Activated T-cell treated with anti-CD3 and anti-CD28 coated beads, Interleukin-2, amount 50 U/mL, for 72 hours (primary cell): ENCODE measurements at regions not wholly inside any gene's neighbourhood (a gene's known extent, or its start where the extent isn't known, plus 50 kb on each side); places are given as distances from the start of the nearest gene placed in this dataset.
"Not testable (repeated sequence)": the region's sequence is repeated elsewhere in the genome, so short reads cannot be mapped to it uniquely, and the experiment has no call there.

Source experiments
- ATAC-seq, 2 donors: fragments of 150-1000 bp; cut with Tn5 transposase; replicated peaks in 1 of 2; 2 replicates each; pipeline ENCODE4 v1.10.0; 2021; ENCODE audit warnings: moderate library complexity in 2 of 2, mild to moderate bottlenecking in 1 of 2
- DNase-seq, 2 donors: peaks; one replicate each; pipeline ENCODE4 v3.0.0; 2021 to 2022; ENCODE audit warnings: mixed read lengths in 1 of 2
- H3K27ac Mint-ChIP-seq: one replicate; pipeline ENCODE4 v1.8.0; 2022; ENCODE audit warnings: mild to moderate bottlenecking, moderate library complexity, mixed read lengths
- H3K27me3 Mint-ChIP-seq: one replicate; pipeline ENCODE4 v1.8.0; 2022; ENCODE audit warnings: low read depth, mixed read lengths
- H3K36me3 Mint-ChIP-seq, 2 donors: one replicate each; pipeline ENCODE4 v1.8.0; 2022; ENCODE audit warnings: mixed read lengths in 2 of 2, mild to moderate bottlenecking in 1 of 2; ENCODE audit not compliant: insufficient read depth in 2 of 2
- H3K4me1 Mint-ChIP-seq: one replicate; pipeline ENCODE4 v1.8.0; 2022; ENCODE audit warnings: low read depth, mixed read lengths
- H3K4me3 Mint-ChIP-seq, 2 donors: one replicate each; pipeline ENCODE4 v1.8.0; 2022; ENCODE audit warnings: mild to moderate bottlenecking in 2 of 2, mixed read lengths in 2 of 2, moderate library complexity in 2 of 2
- H3K9me3 Mint-ChIP-seq, 2 donors: one replicate each; pipeline ENCODE4 v1.8.0; 2022; ENCODE audit warnings: mixed read lengths in 2 of 2

DNA sequence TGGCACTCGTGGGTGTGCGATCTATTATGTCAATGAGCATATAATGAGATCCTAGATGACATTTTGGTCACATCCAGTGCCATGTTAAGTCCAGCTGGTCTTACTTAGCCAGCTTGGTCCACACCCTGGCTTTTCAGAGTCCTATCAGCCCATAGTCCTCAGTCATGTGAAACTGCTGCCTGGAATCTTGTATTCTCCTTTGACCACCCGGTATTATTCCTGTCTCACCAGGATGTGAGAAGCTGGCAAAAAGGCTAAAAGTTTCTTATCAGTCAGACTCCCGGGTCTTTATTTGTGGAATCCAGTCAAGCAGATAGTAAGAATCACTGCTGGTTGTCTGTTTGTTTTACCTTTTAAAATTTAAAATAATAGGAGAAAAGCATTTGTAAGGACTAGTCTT lies 705.6 kb upstream of the GHITM start:
- H3K36me3 Mint-ChIP-seq: no peaks in the 10 kb centered on the region
- no peak overlapping the region for H3K4me3 Mint-ChIP-seq
- no peaks in the 10 kb centered on the region for H3K4me1 Mint-ChIP-seq
- ATAC-seq (no peak), DNase-seq (no peak)
- H3K27ac Mint-ChIP-seq: no peak overlapping the region
- peaks cover 0 to 6% of the 10 kb centered on the region in 2 donors for H3K9me3 Mint-ChIP-seq
- no peaks in the 10 kb centered on the region for H3K27me3 Mint-ChIP-seq

GRCh38 chr10:83448013-83448412 lies 691.3 kb upstream of the GHITM start:
- no peak for ATAC-seq

DNA sequence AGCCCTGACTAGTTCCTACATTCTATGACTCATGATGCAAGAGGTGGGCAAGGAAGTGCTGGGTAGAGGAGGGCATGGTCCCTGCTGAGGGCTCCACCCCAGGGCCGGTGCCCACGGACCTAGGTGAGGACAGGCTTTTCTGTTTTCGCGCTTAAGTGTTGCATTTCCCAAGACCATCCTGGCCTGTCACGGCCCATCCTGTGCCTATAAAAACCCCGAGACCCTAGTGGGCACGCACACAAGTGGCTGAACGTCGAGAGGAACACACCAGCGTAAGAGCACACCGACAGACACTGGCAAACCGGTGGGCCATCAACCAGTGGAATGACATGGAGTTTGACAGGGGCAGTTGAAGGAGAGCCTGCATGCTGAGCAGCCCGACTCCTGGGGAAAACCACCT lies 680.7 kb upstream of the GHITM start:
- Mint-ChIP-seq H3K27me3 (no peaks in the 10 kb centered on the region), H3K4me3 (no peak overlapping the region), H3K27ac (no peak overlapping the region), H3K9me3 (peaks cover 2 to 3% of the 10 kb centered on the region in 2 donors), H3K4me1 (no peaks in the 10 kb centered on the region), H3K36me3 (peaks cover 0 to under 1% of the 10 kb centered on the region in 2 donors)
- no peak for ATAC-seq
- DNase-seq: no peak

More at GRCh38 chr10:83448013-83448412, 691.3 kb upstream of the GHITM start:
- H3K27me3 Mint-ChIP-seq: no peaks in the 10 kb centered on the region
- H3K4me3 Mint-ChIP-seq: no peak overlapping the region
- peaks cover 0 to 2% of the 10 kb centered on the region in 2 donors for H3K36me3 Mint-ChIP-seq
- DNase-seq: no peak
- H3K4me1 Mint-ChIP-seq: no peaks in the 10 kb centered on the region
- no peak overlapping the region for H3K27ac Mint-ChIP-seq
- H3K9me3 Mint-ChIP-seq: peaks cover 3 to 5% of the 10 kb centered on the region in 2 donors

DNA sequence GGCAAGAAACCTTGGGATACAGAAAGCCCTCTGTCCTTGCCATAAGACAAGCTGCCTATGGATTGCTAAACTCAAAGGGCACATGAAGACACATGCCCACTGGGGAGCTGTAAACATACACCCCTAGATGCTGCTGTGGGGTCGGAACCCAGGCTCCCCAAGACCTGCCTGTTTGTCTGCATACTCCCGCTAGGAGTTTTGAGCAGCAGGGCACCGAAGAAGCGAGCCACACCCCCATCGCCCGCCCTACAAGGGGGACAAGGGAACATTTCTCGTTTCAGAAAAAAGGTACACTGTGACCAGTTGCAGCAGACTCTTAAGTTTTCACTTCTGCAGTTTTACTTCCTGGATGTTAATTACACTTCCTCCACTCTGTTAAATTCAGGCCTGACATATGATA lies 680.2 kb upstream of the GHITM start:
- Mint-ChIP-seq H3K9me3 (peaks cover 3 to 4% of the 10 kb centered on the region in 2 donors), H3K36me3 (peaks cover 0 to 2% of the 10 kb centered on the region in 2 donors), H3K4me3 (no peak overlapping the region), H3K27me3 (no peaks in the 10 kb centered on the region), H3K27ac (no peak overlapping the region), H3K4me1 (no peaks in the 10 kb centered on the region)
- DNase-seq (no peak), ATAC-seq (no peak)

DNA sequence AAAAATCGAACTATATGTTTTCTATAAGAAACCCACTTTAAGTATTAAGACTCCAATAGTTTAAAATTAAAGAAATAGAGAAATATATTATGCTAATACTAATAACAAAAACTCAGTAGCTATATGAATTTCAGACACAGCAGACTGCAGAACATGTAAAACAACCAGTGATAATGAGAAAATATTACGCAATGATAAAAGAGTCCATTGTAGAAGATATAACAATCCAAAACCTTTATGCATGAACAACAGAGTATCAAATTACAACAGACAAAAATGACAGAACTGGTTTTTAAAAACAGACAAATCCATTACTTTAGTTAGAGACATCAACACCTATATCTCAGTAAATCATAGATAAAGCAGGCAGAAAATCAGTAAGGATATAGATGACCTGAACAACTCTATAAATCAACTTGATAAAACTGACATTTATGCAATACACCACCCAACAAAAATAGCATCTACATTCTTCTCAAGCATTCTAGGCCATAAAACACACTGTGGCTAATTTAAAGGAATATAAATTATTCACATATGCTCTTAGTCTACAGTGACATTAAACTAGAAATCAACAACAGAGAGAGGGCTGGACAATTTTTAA lies 669.5 kb upstream of the GHITM start:
- Mint-ChIP-seq H3K27ac (no peak overlapping the region), H3K4me1 (no peaks in the 10 kb centered on the region), H3K27me3 (no peaks in the 10 kb centered on the region), H3K36me3 (no peaks in the 10 kb centered on the region), H3K9me3 (peaks cover 4 to 9% of the 10 kb centered on the region in 2 donors), H3K4me3 (no peak overlapping the region)
- no peak for ATAC-seq
- DNase-seq: no peak

DNA sequence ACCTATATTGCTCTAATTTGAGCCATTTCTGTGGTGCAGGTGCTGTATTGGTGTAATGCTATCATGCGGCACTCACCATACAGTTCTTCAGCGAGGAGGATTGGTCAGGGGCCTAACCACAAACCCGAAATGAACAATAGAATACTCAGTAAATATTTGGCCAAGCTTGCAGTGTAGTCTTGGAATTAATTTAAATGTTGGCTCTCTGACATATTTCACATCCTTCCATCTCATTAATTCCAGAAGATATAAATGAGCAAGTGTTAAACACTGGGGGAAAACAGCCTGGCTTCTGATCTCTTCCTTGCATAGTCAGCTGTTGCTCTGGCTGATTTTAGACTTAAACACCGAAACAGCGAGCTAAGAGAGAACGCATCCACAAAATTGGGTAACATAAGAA lies 663.1 kb upstream of the GHITM start:
- H3K4me3 Mint-ChIP-seq: no peak overlapping the region
- no peaks in the 10 kb centered on the region for H3K36me3 Mint-ChIP-seq
- H3K27me3 Mint-ChIP-seq: no peaks in the 10 kb centered on the region
- DNase-seq (no peak), ATAC-seq (no peak)
- H3K4me1 Mint-ChIP-seq: no peaks in the 10 kb centered on the region
- no peak overlapping the region for H3K27ac Mint-ChIP-seq
- H3K9me3 Mint-ChIP-seq: peaks cover 2 to 7% of the 10 kb centered on the region in 2 donors

DNA sequence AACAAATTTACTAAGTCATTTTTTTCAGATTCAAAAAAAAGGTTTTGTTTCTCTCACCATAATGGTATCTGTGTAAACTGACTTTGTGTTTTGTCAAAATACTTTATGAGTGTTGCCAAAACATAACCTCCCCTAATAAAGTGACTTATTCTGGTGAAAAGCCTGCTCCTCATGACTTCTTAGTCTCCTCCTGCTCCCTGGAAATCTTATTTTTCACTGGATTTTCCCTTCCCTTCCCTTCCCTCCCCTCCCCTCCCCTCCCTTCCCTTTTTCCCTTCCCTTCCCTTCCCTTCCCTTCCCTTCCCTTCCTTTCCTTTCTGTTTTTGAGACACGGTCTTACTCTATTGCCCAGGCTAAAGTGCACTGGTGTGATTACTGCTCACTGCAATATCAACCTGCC lies 650.1 kb upstream of the GHITM start:
- H3K4me3 Mint-ChIP-seq: no peak overlapping the region
- H3K9me3 Mint-ChIP-seq: peaks cover 0 to 9% of the 10 kb centered on the region in 2 donors
- no peaks in the 10 kb centered on the region for H3K4me1 Mint-ChIP-seq
- H3K27me3 Mint-ChIP-seq: no peaks in the 10 kb centered on the region
- ATAC-seq (no peak), DNase-seq (no peak)
- no peak overlapping the region for H3K27ac Mint-ChIP-seq
- H3K36me3 Mint-ChIP-seq: no peaks in the 10 kb centered on the region

DNA sequence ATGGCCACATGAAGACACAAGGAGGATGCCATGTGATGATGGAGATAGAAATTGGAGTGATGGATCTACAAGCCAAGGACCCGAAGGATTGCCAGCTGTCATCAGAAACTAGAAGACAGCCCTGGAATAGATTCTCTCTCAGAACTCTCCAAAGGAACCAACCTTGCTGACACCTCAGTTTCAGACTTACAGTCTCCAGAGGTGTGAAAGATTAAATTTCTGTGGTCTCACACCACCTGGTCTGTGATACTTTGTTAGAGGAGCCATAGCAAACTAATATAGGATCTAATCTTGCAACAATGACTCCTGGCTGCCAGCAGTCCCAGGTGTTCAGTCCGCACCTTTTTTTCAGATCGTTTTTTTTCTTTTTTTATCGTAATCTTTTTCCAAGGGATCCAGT lies 647.3 kb upstream of the GHITM start:
- no peak for DNase-seq
- Mint-ChIP-seq H3K36me3 (no peaks in the 10 kb centered on the region), H3K27me3 (no peaks in the 10 kb centered on the region), H3K27ac (no peak overlapping the region), H3K4me3 (no peak overlapping the region), H3K9me3 (peaks cover 1 to 9% of the 10 kb centered on the region in 2 donors), H3K4me1 (no peaks in the 10 kb centered on the region)
- ATAC-seq: no peak

DNA sequence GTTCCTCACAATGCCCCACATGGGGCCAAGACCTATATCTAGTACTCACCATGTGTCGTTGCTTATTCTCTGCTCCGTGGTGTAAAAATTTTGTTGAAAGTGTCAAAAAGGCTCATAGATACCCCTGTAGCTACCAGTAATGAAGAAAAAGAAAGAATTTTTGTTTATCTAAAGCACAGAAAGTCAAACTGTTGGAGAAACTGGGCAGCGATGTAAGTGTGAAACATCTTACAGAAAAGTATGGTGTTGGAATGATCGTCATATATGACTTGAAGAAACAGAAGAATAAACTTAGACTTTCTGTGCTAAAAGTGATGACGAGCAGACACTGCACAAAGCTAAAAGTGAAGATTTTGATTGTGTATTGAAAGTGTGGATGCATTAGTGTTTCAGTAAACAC lies 626.6 kb upstream of the GHITM start:
- DNase-seq (no peak), ATAC-seq (no peak)
- H3K27me3 Mint-ChIP-seq: no peaks in the 10 kb centered on the region
- peaks cover 4% of the 10 kb centered on the region in 2 donors for H3K9me3 Mint-ChIP-seq
- H3K27ac Mint-ChIP-seq: no peak overlapping the region
- H3K36me3 Mint-ChIP-seq: no peaks in the 10 kb centered on the region
- no peak overlapping the region for H3K4me3 Mint-ChIP-seq
- no peaks in the 10 kb centered on the region for H3K4me1 Mint-ChIP-seq

GRCh38 chr10:83515001-83515400 lies 624.3 kb upstream of the GHITM start:
- H3K4me1 Mint-ChIP-seq: no peaks in the 10 kb centered on the region
- no peak overlapping the region for H3K4me3 Mint-ChIP-seq

GRCh38 chr10:83516788-83517187 lies 622.5 kb upstream of the GHITM start:
- Mint-ChIP-seq H3K9me3 (peaks cover 2 to 4% of the 10 kb centered on the region in 2 donors), H3K4me3 (no peak overlapping the region), H3K27ac (no peak overlapping the region), H3K36me3 (no peaks in the 10 kb centered on the region), H3K27me3 (no peaks in the 10 kb centered on the region), H3K4me1 (no peaks in the 10 kb centered on the region)
- DNase-seq (no peak), ATAC-seq (no peak)

More at GRCh38 chr10:83515001-83515400, 624.3 kb upstream of the GHITM start:
- ATAC-seq: no peak
- no peak for DNase-seq
- Mint-ChIP-seq H3K36me3 (no peaks in the 10 kb centered on the region), H3K27ac (no peak overlapping the region), H3K9me3 (peaks cover 3 to 4% of the 10 kb centered on the region in 2 donors), H3K27me3 (no peaks in the 10 kb centered on the region)

DNA sequence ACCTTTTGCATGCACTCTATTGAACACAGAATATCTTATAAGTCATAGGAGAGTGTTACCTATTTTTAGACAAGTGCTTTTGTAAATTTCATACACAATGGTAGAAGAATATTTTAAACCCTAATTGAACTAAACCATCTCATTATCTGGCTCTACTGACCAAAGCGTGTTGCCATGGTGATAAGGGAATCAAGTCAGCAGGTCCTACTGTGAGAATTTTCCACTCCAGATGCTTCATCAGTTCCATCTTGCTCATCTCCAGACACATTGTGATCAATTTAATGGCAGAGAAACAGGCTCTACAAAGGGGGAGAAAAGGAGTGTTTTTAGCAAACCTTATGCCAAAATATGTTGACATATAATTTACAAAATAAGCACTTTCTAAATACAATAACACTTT lies 621.9 kb upstream of the GHITM start:
- no peak for ATAC-seq
- Mint-ChIP-seq H3K27me3 (no peaks in the 10 kb centered on the region), H3K4me3 (no peak overlapping the region), H3K36me3 (no peaks in the 10 kb centered on the region), H3K9me3 (peaks cover 2 to 4% of the 10 kb centered on the region in 2 donors), H3K4me1 (no peaks in the 10 kb centered on the region), H3K27ac (no peak overlapping the region)
- no peak for DNase-seq

DNA sequence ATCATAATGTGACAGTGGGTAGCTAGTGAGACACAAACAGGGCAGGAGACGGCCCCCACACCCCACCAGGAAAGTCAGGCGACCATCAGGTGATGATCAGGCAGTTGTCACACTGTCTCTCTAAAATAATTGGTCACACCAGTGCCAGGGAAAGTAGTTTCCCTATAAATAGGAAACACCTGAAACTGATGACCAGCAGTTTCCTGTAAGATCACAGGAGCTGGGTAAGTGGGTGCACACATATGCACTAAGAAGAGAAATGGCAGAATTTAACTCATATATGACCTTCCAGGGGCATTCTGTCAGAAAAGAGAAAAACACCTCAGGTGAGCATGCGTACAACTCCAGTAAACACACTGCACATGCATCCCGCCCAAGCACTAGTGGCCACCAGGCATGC lies 620.5 kb upstream of the GHITM start:
- no peaks in the 10 kb centered on the region for H3K27me3 Mint-ChIP-seq
- no peak for ATAC-seq
- no peaks in the 10 kb centered on the region for H3K36me3 Mint-ChIP-seq
- peaks cover 2% of the 10 kb centered on the region in 2 donors for H3K9me3 Mint-ChIP-seq
- no peak overlapping the region for H3K27ac Mint-ChIP-seq
- no peak overlapping the region for H3K4me3 Mint-ChIP-seq
- no peak for DNase-seq
- no peaks in the 10 kb centered on the region for H3K4me1 Mint-ChIP-seq

- H3K9me3 Mint-ChIP-seq, H3K4me3 Mint-ChIP-seq, H3K4me1 Mint-ChIP-seq, H3K27ac Mint-ChIP-seq, DNase-seq, ATAC-seq, H3K27me3 Mint-ChIP-seq, H3K36me3 Mint-ChIP-seq: not testable (repeated sequence)
Measured at GRCh38 chr10:83520386-83520785, 618.9 kb upstream of the GHITM start.
